Natural killer cell treated with Interleukin-12 subunit alpha and Interleukin-12 subunit beta and Interleukin-15 and Interleukin-18, amount 100 ng/mL, for 72 hours (primary cell): ENCODE measurements at regions not wholly inside any gene's neighbourhood (a gene's known extent, or its start where the extent isn't known, plus 50 kb on each side); places are given as distances from the start of the nearest gene placed in this dataset.
"Not testable (repeated sequence)": the region's sequence is repeated elsewhere in the genome, so short reads cannot be mapped to it uniquely, and the experiment has no call there.

Experiments
- ATAC-seq, 2 donors: fragments of 150-1000 bp; cut with Tn5 transposase in 1 of 2; sonication (Bioruptor Pico), chemical (Tn5 transposase) in 1 of 2; 2 replicates each; pipeline ENCODE4 v1.10.0; 2021
- DNase-seq: peaks from one replicate; pipeline ENCODE4 v3.0.0; 2022; ENCODE audit warnings: low spot score
- H3K27ac Mint-ChIP-seq, 2 donors: 1 replicate in 1 of 2; 2 replicates in 1 of 2; pipeline ENCODE4 v1.8.0; 2022; ENCODE audit warnings: mixed read lengths in 2 of 2, mild to moderate bottlenecking in 1 of 2, moderate library complexity in 1 of 2
- H3K27me3 Mint-ChIP-seq, 2 donors: 1 replicate in 1 of 2; 2 replicates in 1 of 2; pipeline ENCODE4 v1.8.0; 2022; ENCODE audit warnings: mixed read lengths in 2 of 2
- H3K36me3 Mint-ChIP-seq: one replicate; pipeline ENCODE4 v1.8.0; 2022; ENCODE audit warnings: mixed read lengths
- H3K4me1 Mint-ChIP-seq, 2 donors: 1 replicate in 1 of 2; 2 replicates in 1 of 2; pipeline ENCODE4 v1.8.0; 2022; ENCODE audit warnings: low read depth in 2 of 2, mixed read lengths in 2 of 2, mild to moderate bottlenecking in 1 of 2
- H3K4me3 Mint-ChIP-seq: one replicate; pipeline ENCODE4 v1.8.0; 2022; ENCODE audit warnings: mixed read lengths
- H3K9me3 Mint-ChIP-seq: 2 replicates; pipeline ENCODE4 v1.8.0; 2022; ENCODE audit warnings: mixed read lengths

GRCh38 chr12:73529231-73529630, 1008.4 kb upstream of the ATXN7L3B start:
- no peak overlapping the region for H3K27ac Mint-ChIP-seq
- H3K4me3 Mint-ChIP-seq = no peak overlapping the region
- no peak for ATAC-seq
- no peaks in the 10 kb centered on the region for H3K4me1 Mint-ChIP-seq
- H3K9me3 Mint-ChIP-seq = peaks cover 11% of the 10 kb centered on the region
- no peaks in the 10 kb centered on the region for H3K27me3 Mint-ChIP-seq
- DNase-seq = no peak
- peaks cover 10% of the 10 kb centered on the region for H3K36me3 Mint-ChIP-seq

- no peak overlapping the region for H3K4me3 Mint-ChIP-seq
- ATAC-seq (no peak), DNase-seq (no peak)
- no peaks in the 10 kb centered on the region for H3K27me3 Mint-ChIP-seq
- H3K4me1 Mint-ChIP-seq = no peaks in the 10 kb centered on the region
- peaks cover 10% of the 10 kb centered on the region for H3K36me3 Mint-ChIP-seq
- no peak overlapping the region for H3K27ac Mint-ChIP-seq
- peaks cover 11% of the 10 kb centered on the region for H3K9me3 Mint-ChIP-seq
Measured at GRCh38 chr12:73529954-73530353, 1007.7 kb upstream of the ATXN7L3B start.

- no peak overlapping the region for H3K27ac Mint-ChIP-seq
Measured at GRCh38 chr12:73531752-73532151, 1005.9 kb upstream of the ATXN7L3B start.

DNA sequence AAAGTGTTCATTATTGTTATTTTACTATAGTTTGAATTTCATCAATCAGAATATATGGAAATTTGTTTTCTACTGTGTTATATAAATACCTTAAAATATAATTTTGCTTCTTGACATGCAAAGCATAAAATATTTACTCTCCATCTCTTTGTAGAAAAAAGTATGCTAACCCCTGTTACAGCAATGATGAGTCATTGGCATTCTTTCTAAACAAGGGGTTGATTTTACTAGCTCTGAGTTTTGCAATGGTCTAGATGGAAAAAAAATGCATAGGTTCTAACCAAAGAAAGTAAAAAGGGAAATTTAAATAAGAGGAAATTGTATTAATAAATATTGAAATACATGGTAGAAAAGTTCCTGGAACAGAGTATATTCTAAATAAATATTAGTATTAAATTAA, 990.2 kb upstream of the ATXN7L3B start:
- Mint-ChIP-seq H3K27me3 (no peaks in the 10 kb centered on the region), H3K4me3 (no peak overlapping the region), H3K36me3 (no peaks in the 10 kb centered on the region), H3K4me1 (no peaks in the 10 kb centered on the region), H3K27ac (no peak overlapping the region), H3K9me3 (peaks cover 16% of the 10 kb centered on the region)
- DNase-seq (no peak), ATAC-seq (no peak)

More at GRCh38 chr12:73531752-73532151, 1005.9 kb upstream of the ATXN7L3B start:
- Mint-ChIP-seq H3K4me3 (no peak overlapping the region), H3K9me3 (peaks cover 11% of the 10 kb centered on the region), H3K27me3 (no peaks in the 10 kb centered on the region), H3K4me1 (no peaks in the 10 kb centered on the region), H3K36me3 (peaks cover 10% of the 10 kb centered on the region)
- DNase-seq = no peak
- no peak for ATAC-seq

DNA sequence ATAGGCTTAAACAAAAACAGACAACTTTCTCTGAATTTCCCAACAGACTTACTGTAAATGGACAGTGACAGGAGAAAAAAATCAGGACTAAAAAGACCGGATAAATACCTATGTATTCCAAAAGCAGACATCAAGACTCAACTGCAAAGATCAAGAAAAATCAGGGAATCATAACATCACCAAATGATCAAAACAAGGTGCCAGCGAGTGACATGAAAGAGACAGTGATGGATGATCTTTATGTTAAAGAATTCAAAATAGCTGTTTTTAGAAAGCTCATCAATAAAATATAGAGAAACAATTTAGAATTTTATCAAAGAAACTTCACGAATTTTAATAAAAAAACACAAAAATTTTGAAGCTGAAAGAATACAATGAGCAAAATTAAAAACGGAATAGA, 952.5 kb upstream of the ATXN7L3B start:
- DNase-seq (no peak), ATAC-seq (no peak)
- no peaks in the 10 kb centered on the region for H3K27me3 Mint-ChIP-seq
- H3K9me3 Mint-ChIP-seq = peaks cover 27% of the 10 kb centered on the region
- H3K36me3 Mint-ChIP-seq = peaks cover 6% of the 10 kb centered on the region
- H3K27ac Mint-ChIP-seq = no peak overlapping the region
- no peaks in the 10 kb centered on the region for H3K4me1 Mint-ChIP-seq
- no peak overlapping the region for H3K4me3 Mint-ChIP-seq

- Mint-ChIP-seq H3K36me3 (peaks cover 6% of the 10 kb centered on the region), H3K27me3 (no peaks in the 10 kb centered on the region), H3K4me1 (no peaks in the 10 kb centered on the region), H3K9me3 (peaks cover 35% of the 10 kb centered on the region), H3K27ac (no peak overlapping the region), H3K4me3 (no peak overlapping the region)
- DNase-seq (no peak), ATAC-seq (no peak)
Measured at GRCh38 chr12:73589220-73589619, 948.4 kb upstream of the ATXN7L3B start.

GRCh38 chr12:73598626-73599025, 939.0 kb upstream of the ATXN7L3B start:
- no peaks in the 10 kb centered on the region for H3K9me3 Mint-ChIP-seq
- H3K4me3 Mint-ChIP-seq = no peak overlapping the region
- ATAC-seq = no peak
- H3K36me3 Mint-ChIP-seq = no peaks in the 10 kb centered on the region
- no peak overlapping the region for H3K27ac Mint-ChIP-seq
- no peaks in the 10 kb centered on the region for H3K27me3 Mint-ChIP-seq
- no peak for DNase-seq
- no peaks in the 10 kb centered on the region for H3K4me1 Mint-ChIP-seq

GRCh38 chr12:73599268-73599667, 938.4 kb upstream of the ATXN7L3B start:
- no peak for ATAC-seq
- no peaks in the 10 kb centered on the region for H3K9me3 Mint-ChIP-seq
- H3K4me3 Mint-ChIP-seq = no peak overlapping the region
- no peaks in the 10 kb centered on the region for H3K36me3 Mint-ChIP-seq
- H3K27me3 Mint-ChIP-seq = no peaks in the 10 kb centered on the region
- H3K27ac Mint-ChIP-seq = no peak overlapping the region
- no peak for DNase-seq
- no peaks in the 10 kb centered on the region for H3K4me1 Mint-ChIP-seq

DNA sequence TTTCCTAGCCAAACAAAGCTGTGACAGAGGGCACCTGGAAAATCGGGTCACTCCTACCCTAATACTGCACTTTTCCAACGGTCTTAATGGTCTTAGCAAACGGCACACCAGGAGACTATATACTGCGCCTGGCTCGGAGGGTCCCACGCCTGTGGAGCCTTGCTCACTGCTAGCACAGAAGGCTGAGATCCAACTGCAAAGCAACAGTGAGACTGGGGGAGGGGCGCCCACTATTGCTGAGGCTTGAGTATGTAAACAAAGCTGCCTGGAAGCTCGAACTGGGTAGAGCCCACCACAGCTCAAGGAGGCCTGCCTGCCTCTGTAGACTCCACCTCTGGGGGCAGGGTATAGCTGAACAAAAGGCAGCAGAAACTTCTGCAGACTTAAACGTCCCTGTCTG, 931.7 kb upstream of the ATXN7L3B start:
- H3K4me1 Mint-ChIP-seq, ATAC-seq, H3K4me3 Mint-ChIP-seq, H3K27ac Mint-ChIP-seq, H3K27me3 Mint-ChIP-seq, DNase-seq: not testable (repeated sequence)
- H3K36me3 Mint-ChIP-seq = peaks cover 12% of the 10 kb centered on the region
- peaks cover 16% of the 10 kb centered on the region for H3K9me3 Mint-ChIP-seq

GRCh38 chr12:73612551-73612950, 925.1 kb upstream of the ATXN7L3B start:
- Mint-ChIP-seq H3K27ac (no peak overlapping the region), H3K27me3 (no peaks in the 10 kb centered on the region), H3K36me3 (peaks cover 10% of the 10 kb centered on the region), H3K4me1 (no peaks in the 10 kb centered on the region), H3K4me3 (no peak overlapping the region), H3K9me3 (peaks cover 24% of the 10 kb centered on the region)
- no peak for ATAC-seq
- no peak for DNase-seq

GRCh38 chr12:73623421-73623820, 914.2 kb upstream of the ATXN7L3B start:
- H3K9me3 Mint-ChIP-seq = peaks cover 15% of the 10 kb centered on the region
- H3K27me3 Mint-ChIP-seq = no peaks in the 10 kb centered on the region
- no peaks in the 10 kb centered on the region for H3K4me1 Mint-ChIP-seq
- no peak overlapping the region for H3K27ac Mint-ChIP-seq
- H3K4me3 Mint-ChIP-seq = no peak overlapping the region
- DNase-seq (no peak), ATAC-seq (no peak)
- no peaks in the 10 kb centered on the region for H3K36me3 Mint-ChIP-seq

- ATAC-seq (no peak), DNase-seq (no peak)
- H3K27me3 Mint-ChIP-seq = no peaks in the 10 kb centered on the region
- H3K4me1 Mint-ChIP-seq = no peaks in the 10 kb centered on the region
- no peak overlapping the region for H3K4me3 Mint-ChIP-seq
- H3K9me3 Mint-ChIP-seq = peaks cover 15% of the 10 kb centered on the region
- H3K27ac Mint-ChIP-seq = no peak overlapping the region
- no peaks in the 10 kb centered on the region for H3K36me3 Mint-ChIP-seq
Measured at GRCh38 chr12:73625226-73625625, 912.4 kb upstream of the ATXN7L3B start.

DNA sequence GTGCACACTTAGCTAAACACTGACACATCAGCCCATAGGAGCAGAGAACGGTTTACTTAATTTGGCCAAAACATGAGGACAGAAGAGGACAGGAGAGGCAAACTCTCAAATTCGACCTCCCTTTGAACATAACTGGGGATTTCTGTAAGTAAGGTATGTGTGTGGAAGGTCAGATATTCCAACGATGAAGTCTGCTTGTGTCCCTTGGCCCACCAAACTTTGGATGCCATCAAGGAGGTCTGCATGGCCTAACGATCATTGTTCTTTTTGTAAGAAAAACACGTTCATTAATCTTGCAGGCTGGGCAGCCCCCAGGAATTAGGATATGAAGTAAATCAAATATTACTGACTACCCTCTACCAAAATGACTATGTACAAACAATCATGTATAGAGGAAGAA, 908.5 kb upstream of the ATXN7L3B start:
- H3K4me1 Mint-ChIP-seq = no peaks in the 10 kb centered on the region
- no peak overlapping the region for H3K4me3 Mint-ChIP-seq
- peaks cover 6% of the 10 kb centered on the region for H3K9me3 Mint-ChIP-seq
- H3K36me3 Mint-ChIP-seq = no peaks in the 10 kb centered on the region
- no peak overlapping the region for H3K27ac Mint-ChIP-seq
- no peak for ATAC-seq
- no peak for DNase-seq
- no peaks in the 10 kb centered on the region for H3K27me3 Mint-ChIP-seq

DNA sequence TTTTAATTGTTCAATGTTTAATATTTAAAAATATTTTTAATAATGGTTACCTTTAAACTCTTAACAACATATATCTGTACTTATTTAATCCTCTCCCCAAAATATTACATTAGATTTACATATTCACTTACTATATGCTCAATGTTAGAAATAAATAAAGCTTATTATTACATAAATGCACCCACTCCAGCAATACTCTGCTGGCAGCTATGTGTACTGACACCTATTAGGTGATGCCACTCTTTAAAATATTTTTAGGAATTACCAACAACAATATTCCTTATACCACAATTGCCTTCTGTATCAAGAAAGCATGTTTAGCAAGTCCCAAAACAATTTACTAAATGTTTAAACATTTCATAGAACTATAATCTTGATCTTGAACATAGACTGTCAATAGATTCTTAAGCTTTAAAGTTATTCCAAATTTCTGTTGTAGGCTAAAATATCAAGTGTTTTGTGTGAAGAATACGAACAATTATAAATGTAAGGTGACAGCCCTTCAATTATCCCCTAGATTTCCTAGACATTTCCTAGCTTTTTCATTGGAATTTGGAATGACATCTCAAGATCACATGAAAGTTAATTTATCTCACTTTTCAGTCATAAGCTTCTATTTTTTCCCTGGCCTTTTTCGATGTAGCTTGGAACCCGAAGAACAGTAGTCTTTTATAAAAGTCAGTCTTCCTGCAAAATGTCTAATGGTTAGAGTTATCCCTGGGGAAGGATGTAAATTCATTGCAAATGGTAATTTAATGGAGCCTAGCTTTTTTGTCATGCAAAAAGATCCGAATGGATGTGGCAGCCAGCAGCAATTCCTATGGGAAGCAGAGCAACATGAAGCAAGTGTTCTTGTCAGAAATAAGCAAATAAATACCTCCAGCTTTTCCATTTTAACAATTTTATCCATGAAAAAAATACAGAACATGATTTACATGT, 907.5 kb upstream of the ATXN7L3B start:
- H3K4me3 Mint-ChIP-seq = no peak overlapping the region
- no peaks in the 10 kb centered on the region for H3K4me1 Mint-ChIP-seq
- H3K27ac Mint-ChIP-seq = no peak overlapping the region
- no peaks in the 10 kb centered on the region for H3K36me3 Mint-ChIP-seq
- ATAC-seq (no peak), DNase-seq (no peak)
- no peaks in the 10 kb centered on the region for H3K27me3 Mint-ChIP-seq
- peaks cover 9% of the 10 kb centered on the region for H3K9me3 Mint-ChIP-seq

DNA sequence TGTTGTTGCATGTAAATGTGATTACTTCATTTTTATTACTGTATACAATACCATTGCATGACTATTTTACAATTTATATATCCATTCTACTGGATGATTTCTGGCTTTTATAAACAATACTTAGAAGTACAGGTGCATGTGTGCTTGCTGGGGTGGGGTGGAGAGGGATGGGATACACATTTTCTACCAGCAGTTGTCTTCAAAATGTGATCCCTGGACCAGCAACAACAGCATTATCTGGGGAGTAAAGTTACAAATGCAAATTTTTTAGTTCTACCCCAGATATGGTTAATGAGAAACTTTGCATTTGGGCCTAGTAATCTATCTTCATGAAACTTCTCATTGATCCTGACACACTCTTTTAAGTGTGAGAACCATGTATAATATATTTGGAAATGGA, 905.4 kb upstream of the ATXN7L3B start:
- DNase-seq = no peak
- Mint-ChIP-seq H3K27ac (no peak overlapping the region), H3K9me3 (peaks cover 10% of the 10 kb centered on the region), H3K27me3 (no peaks in the 10 kb centered on the region), H3K4me1 (no peaks in the 10 kb centered on the region), H3K4me3 (no peak overlapping the region), H3K36me3 (peaks cover 6% of the 10 kb centered on the region)
- ATAC-seq = no peak
